HG03139 (cell line): ENCODE measurements at regions not wholly inside any gene's neighbourhood (a gene's known extent, or its start where the extent isn't known, plus 50 kb on each side); places are given as distances from the start of the nearest gene placed in this dataset.

Source experiments
- ATAC-seq: cut with Tn5 transposase; IDR thresholded peaks from one replicate; pipeline ENCODE4 v1.9.1; 2021; ENCODE audit not compliant: unreplicated experiment

DNA sequence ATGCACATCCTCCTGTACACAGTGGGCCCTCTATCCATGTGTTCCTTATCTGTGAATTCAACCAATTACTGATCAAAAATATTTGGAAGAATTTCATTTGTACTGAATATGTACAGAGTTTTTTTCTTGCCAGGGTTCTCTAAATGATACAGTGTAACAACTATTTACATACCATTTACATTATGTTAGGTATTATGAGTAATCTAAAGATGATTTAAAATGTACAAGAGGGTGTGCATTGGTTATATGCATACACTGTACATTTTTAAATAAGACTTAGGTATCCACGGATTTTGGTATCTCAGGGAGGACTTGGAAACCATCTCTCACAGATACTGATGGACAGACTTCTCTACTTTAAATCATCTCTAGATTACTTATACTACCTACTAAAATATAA is 1333.9 kb downstream of the PCDH18 start:
- no peak for ATAC-seq

DNA sequence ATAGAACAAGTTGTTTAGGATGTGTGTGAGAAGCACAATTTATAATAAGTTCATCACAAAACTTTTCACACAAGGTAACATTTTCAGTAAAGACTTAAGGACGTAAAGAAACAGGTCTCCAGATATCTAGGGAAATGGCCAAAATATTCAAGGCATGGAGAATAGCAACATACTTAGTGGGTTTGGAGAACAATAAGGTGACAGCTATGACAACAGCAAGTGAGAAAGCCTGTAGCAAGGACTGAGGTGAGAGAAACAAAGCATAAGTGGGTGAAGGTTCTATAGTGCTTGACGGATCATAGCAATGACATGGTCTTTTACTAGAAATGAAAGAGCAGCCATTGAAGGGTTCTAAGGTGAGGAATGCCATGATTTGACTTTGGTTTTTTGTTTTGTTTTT is 1337.3 kb downstream of the PCDH18 start:
- ATAC-seq, result no peak

DNA sequence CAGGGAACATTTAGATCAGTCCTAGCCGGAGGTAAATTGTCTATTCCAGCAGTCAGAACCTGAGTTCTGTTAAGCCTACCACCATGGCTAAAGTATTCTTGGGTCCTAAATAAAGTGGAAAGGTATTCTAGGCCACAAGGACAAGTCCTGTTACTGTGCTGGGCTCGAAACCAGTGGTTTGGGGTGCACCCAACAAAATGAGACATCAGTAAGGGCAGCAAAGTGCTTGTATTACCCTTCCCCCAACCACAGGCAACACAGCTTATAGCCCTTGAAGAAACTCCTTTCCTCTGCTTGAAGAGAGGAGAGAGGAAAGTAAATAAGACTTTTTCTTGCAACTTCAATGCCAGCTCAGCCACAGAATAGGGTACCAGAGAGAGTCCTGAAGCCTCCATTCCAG is 1345.6 kb downstream of the PCDH18 start:
- ATAC-seq, result no peak

DNA sequence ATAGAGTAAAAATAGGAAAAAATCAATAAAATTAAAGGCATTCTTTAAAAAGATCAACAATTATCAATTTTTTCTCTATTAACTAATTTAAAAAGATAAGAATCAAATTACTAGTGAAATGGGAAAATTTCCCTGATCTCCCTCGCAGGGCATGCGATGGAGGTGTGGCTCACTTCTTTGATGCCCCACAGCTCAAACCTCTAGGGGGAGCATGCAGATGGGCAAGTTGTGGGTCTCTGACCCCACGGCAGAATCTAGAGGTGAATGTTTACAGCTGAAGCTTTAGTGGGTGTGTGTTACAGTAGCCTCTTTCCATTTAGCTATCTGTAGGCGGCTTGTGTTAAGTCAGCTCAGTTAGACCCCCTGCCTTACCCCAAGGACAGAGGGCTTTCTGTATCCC is 1348.8 kb downstream of the PCDH18 start:
- no peak for ATAC-seq

DNA sequence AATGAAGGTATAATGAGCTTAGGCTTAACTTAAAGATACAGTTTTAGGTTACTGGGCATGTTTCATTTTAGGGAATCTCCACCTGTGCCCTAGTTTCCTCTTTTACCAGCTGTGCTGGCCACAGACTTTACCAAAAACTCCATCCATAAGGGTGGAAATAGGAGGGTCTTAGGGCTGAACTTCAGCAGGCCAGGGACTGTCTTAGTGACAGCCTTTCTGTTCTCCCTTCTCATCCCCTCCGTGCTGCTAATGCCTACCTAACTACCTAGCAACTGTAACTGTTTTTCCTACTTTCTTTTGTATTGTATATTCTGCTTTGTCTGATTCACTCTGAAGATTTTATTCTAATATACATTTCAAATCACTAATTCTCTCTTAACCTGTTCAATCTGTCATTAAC is 1375.3 kb downstream of the PCDH18 start:
- ATAC-seq, result no peak

DNA sequence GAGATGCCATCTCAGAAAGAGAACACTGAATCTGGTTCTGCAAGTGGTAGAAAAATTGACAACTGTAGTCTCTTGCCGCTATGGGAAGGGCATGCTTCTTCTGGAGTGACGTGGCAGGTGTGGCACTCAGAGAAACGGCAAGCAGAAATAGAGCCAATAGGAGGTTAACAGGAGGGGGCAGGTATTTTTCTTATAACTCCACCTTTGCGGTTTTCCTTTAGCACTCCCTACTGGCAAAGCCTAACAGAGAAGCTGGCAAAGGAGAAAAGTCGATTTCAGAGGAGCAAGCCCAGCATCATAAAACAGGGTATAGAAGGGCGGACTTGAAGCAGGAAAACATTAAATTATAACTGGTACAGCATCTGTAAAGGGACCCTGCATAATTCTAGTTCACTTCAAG is 1382.2 kb downstream of the PCDH18 start:
- ATAC-seq, result no peak

DNA sequence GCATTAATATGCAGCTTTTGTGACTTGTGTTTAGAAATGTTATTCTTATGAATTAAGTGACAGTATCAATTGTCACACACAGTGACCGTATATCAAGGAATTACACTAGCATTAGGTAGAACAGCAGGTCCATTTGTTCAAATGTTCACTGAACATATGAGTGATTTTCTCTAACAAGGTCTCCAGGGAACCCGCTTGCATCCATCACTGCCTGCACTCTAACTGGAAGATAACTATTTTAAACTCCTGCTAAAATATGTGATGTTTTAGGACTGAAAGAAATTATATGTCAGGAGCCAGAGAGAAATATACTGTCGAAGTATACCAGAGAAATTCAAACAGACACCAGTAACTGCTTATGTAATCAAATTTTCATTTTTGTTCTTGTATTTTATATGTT is 1395.7 kb downstream of the PCDH18 start:
- ATAC-seq, result no peak

DNA sequence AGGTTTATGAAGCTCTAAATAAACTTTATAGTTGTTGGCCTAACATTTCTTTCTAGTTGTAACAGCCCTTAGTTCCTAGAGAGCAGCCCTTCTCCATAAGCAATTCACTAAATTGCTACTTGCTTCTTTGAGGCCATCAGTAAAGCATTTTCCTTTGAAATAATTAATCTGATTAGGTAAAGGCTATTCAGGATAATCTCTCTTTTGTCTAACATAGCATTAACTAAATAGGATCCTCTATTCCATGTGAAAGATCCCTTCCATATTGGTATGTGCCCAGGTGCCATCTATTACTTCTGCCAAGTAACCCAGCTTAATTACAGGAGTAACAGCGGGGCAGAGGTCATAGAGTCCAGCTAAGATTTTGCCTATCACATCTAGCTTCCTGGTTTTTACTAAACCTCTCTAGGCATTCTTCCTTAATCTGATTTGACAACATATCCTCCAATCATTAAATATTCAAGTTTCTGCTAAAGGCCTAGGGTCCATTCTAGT is 1408.0 kb downstream of the PCDH18 start:
- no peak for ATAC-seq

DNA sequence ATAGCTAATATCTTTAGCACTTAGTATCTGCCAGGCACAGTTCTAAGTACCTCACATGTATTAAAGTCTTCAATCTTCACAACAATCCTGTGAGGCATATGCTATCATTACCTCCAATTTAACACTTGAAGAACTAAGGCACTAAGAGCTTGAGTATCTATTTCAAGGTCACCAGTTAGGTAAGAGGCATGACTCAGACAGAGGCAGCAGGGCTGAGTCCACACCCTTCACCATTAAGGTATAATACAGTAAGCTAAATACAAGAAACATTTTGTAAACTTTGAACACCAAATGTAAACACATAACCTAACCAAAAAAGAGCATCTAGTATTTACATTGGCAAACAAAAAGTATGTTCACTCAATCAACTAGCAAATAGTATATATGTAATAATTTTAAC is 1410.9 kb downstream of the PCDH18 start:
- no peak for ATAC-seq

DNA sequence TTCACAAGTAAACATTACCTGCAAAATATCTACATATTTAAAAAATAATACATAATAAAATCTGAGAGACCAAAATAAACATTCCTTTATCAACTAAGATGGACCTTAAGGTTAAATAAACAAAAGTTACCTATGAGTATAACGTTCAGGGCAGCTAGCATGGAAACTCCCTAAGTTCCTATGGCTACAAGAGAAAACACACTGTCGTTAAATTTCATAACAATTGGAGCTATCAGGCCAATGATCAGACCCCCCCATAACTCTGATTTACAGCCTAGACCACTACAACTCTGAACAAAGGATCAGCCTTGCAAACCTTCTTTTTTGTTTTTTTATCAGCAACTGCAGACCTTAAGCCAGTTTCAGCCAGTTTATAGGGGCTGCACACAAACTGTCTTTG is 1418.4 kb downstream of the PCDH18 start:
- no peak for ATAC-seq

DNA sequence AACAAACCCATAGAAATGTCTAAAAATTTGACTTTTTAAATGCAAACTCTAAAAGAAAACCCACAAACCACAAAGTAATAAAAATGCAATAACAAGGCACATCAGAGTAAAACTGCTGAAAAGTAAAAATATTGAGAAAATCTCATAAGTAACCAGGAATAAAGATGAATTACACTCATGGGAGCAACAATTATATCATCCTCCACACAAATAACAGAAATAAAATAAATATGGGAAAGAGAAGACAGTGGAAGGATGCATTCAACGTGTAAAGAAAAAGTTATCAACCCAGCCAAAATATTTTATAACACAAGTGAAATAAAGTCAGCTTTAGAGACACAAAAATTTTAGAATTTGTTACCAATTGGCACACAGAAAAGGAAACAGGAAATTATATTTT is 1420.2 kb downstream of the PCDH18 start:
- no peak for ATAC-seq

DNA sequence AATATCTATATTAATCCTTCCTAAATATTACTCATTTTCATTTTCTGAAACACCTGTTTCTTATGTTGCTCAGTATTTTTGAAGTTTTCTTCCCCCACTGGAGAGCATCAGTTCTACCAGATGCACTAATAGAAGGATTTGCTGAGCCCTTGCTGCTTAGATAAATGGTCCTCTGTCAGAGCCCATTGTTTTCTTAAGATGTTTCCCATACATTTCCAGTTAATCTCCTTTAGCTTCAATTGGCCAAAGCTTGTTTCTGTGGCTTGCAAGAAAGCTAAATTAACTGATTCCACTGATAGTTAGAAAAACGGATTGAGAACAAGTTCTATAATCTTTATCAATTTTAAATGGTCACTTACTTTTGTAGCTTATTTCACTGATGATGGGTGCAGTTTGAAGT is 1425.5 kb downstream of the PCDH18 start:
- ATAC-seq, result no peak

DNA sequence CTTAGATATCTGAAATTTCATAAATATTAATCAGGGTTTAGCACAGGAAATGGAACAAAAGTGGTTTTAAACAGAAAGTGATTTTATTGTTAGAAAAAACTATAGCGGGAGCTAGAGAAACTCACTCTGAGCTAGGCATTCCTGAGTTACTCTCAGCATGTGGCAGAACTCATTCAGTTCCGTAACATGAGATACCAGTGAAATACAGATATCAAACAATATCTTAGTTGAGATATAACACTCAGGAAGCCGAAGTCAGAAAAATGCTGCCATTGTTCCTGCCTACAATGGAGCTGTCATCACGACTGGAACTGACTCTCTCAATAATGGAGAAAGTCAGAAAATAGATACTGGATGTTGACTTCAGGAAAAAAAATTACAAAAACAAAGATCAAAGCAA is 1428.7 kb downstream of the PCDH18 start:
- no peak for ATAC-seq

DNA sequence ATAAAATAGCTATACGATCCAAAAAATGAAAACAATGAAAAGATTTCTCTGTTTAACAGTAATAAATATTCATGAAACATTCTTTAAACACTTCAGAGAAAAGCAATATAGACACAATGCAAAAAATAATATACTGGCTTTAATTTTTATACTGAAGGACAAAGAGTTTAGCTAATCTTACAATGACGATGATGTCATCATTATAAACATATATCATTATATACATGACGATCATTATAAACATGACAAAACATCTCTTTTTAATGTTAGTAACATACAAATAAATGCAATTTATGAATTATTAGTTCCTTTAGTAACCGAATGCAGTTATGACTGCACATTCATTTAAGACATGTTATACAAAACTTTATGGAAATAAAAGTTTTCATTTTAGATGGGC is 1434.6 kb downstream of the PCDH18 start:
- ATAC-seq, result no peak

DNA sequence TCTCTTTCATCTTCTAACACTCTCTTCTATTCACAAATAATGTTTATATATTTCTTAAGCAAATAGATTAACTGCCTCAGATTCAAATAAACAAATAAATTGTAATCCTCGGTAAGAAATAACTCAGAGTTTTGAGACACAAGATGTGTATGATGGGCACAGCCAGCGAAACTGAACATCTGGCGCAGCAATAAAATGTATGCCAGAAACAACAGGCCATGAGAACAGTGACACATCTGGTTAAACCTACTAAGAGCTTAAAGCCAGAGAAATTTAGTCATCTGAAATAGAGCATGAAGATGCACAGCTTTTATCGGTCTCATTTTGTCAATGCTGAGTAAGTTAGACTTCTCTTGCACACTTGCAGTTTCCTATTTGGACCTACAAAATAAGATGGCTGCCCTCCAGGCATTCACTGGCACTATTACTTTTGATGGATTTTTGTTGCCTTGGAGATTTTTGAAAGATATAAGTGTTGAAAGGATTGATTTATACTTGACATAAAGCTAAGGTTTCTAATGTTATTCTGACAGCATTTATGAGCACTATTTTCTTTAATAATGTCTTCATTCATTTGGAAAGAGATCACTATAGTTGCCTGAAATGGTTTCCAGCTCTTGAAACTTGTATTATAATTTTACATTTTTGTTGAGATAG is 1444.0 kb downstream of the PCDH18 start:
- ATAC-seq, result no peak

DNA sequence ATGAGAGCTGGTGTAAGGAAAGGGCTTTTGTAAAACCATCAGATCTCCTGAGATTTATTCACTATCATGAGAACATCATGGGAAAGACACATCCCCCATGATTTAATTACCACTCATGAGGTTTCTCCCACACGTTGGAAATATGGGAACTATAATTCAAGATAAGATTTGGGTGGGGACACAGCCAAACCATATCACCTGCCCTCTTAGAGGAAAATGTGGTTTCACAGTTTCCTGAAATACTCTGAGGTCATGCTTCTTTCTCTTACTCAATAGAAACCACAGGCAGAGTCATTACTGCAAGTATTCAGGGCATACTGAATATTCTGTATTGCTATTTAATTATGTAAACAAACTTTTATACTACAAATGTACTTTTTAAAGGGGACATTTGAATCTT is 1453.3 kb downstream of the PCDH18 start:
- ATAC-seq, result no peak

DNA sequence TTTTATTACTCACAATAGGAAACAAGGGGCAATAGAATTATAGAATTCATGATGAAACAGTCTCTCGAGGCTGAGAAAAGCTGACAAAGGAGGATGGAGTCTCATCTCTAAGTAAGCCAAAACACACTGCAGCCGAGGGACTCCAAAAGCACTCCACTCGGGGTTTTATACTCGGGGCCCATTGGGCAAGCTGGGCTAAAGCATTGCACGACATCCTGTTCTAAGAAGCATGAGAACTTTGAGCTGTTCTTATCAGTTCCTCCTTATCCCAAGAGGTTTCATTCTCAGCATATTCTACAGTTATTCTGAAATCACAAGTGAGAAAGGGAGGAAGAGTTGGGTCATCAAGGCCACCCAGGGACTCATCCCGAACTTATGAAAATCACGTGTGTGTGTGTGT is 1475.5 kb downstream of the PCDH18 start:
- no peak for ATAC-seq

DNA sequence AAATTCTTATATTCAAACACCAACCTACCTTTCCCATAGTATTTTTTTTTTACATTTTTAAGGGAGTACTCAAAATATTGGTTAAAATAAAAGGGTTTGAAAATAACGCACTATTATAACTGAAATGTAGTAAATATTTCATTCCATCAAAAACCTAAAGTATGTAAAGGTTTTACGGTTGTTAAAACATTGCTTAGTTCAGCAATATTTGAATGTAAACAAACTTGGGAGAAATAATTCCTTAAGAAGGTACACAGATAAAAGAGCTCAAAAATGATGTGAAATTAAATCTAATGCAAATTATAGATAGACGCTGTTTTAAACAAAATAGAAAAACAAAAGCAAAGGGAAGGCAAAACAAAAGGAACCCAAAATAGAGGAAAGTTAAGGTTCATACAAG is 1476.9 kb downstream of the PCDH18 start:
- no peak for ATAC-seq

DNA sequence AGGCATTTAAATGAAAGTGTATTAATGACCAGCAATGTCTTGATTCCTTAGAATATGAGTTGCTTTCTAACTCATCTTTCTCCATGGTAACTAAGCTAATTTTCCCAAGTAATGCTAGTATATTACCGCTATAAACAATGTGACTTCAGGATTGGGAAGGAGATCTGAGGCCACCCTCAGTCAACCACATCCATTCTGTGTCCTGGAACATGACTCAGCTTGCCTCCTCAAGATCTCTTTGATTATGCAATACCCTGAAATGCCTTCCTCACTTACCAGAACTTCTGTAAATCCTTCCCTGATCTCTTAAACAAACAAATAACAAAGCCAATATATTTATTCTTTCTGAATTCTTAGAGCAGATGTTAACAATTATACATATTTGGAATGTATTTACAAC is 1495.5 kb downstream of the PCDH18 start:
- ATAC-seq, result no peak

DNA sequence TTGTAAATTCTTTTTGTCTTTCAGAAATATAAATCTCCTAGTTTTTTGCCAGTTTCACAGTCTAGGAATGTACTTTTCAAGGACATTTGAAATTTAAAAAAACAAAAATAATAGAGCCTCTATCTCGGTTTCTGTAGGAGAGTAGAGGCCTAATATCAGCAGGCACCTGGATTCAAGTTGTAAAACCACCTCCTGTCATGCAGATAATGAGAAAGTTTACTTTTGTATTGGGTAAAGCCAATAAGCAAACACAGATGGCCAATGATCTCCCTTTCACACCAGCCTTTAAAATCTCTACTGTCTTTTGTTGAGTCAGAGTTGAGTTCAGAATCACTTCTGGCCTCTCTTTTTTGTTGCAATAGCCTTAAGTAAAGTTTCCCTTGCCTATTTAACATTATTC is 1499.9 kb downstream of the PCDH18 start:
- no peak for ATAC-seq

DNA sequence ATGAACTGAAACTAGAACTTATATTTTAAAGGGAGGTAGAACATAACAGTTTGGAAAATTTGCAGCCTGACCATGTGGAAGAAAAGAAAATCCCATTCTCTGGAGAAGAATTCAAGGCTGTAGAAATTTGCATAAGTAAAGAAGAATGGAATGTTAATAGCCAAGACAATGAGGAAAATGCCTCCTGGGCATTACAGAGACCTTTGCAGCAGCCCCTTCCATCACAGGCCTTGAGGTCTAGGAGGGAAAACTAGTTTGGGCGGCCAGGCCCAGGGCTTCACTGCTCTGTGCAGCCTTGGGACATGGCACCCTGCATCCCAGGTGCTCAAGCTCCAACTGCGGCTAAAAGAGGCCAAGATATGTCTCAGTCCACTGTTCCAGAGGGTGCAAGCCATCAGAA is 1506.8 kb downstream of the PCDH18 start:
- no peak for ATAC-seq

DNA sequence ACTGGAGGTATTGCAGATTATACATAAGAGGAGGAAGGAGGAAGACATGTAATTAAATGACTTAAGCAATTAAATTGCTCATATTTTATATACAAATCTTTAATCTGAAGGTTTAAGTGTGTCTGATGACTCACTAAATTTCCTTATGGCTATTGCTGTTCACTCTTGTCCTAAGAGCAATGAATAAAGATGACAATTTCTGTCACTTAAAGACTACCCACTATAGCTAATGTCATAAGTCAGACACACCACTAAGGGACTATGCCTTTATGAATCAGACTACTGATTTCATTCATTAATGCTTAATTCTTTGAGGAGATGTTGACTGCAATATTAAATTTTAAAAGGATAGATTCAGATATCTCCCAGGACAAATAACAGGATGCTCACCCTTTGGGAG is 1514.7 kb downstream of the PCDH18 start:
- ATAC-seq, result no peak

DNA sequence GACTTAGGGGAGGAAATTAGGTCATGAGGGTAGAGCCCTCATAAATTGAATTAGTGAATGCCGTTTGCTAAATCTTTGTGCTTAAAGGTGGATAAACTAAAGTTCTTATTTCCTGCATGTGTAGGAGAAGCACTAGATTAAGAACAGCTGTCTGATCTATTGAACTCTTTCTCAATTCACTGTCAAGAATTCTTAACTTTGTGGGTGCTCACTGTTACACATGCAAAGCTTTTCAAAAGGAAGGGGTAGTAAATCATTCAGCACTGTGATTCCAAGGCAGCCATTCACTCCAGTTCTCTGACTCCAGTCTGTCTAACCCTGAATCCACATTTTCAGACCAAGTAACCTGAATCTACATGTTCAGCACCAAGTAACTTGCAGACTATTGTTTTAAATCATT is 1520.1 kb downstream of the PCDH18 start:
- no peak for ATAC-seq
